Motor neuron (in vitro differentiated cells): ENCODE measurements at regions not wholly inside any gene's neighbourhood (a gene's known extent, or its start where the extent isn't known, plus 50 kb on each side); places are given as distances from the start of the nearest gene placed in this dataset.
"Not testable (repeated sequence)": the region's sequence is repeated elsewhere in the genome, so short reads cannot be mapped to it uniquely, and the experiment has no call there.

Source experiments
- ATAC-seq, 8 experiments: fragments of 200-7000 bp; cut with Tn5 transposase; replicated peaks in 6 of 8; 2 replicates each; pipeline ENCODE4 v1.8.0; 2021; ENCODE audit warnings: mild to moderate bottlenecking in 8 of 8, moderate library complexity in 8 of 8
- H3K27ac ChIP-seq, 2 donors: fragments of 250-450 bp; sonication (Bioruptor Pico); 2 replicates each; pipeline ENCODE4 v1.9.0; 2021; ENCODE audit warnings: antibody characterized with exemption in 2 of 2, mild to moderate bottlenecking in 2 of 2, moderate library complexity in 1 of 2
- H3K4me1 ChIP-seq, 2 donors: fragments of 250-450 bp; sonication (Bioruptor Pico); replicated peaks in 1 of 2; 2 replicates each; pipeline ENCODE4 v1.6.1; 2021; ENCODE audit warnings: antibody characterized with exemption in 2 of 2, mild to moderate bottlenecking in 2 of 2, moderate library complexity in 1 of 2
- H3K4me3 ChIP-seq, 5 donors: fragments of 250-450 bp; sonication (Bioruptor Pico); 2 replicates each; pipeline ENCODE4 v1.9.0; 2021; ENCODE audit warnings: antibody characterized with exemption in 5 of 5, mild to moderate bottlenecking in 5 of 5, moderate library complexity in 4 of 5
- WGBS, 10 experiments: fragments of 450-650 bp; shearing (Covaris generic); methylation state at CpG; one replicate each; pipeline ENCODE4 v1.0.0; 2022; 5-methylcytosine and 5-hydroxymethylcytosine counted together
- in situ Hi-C, 9 experiments: fragments of 400-800 bp; cut with MboI; loops; one replicate each; pipeline ENCODE4 v1.15.0; 2021; ENCODE audit warnings: low sequenced_read_pairs in 9 of 9, low pct_unique_long_range_greater_than_20kb in 2 of 9; ENCODE audit not compliant: unreplicated experiment in 9 of 9

DNA sequence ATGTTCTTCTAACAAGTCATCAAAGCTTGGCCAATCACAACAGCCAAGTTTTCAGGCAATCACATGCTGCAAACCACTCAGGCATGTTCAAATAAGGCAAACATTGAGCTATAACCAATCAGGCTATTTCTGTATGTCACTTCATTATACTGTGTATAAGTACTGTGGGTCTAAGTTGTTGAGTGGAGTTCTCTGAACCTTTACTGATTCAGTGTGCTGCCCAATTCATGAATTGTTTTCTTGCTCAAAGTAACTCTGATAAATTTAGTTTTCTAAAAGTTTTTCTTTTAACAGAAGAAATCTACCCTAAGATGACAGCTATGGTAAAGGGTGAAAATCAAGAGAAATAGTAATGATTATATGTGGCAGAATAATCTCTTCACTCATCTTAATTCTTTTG lies 805.4 kb upstream of the NUDT12 start:
- in situ Hi-C loops = no loop called here
- no peak for ATAC-seq
- Histone ChIP-seq H3K4me1 (no peaks in the 10 kb centered on the region), H3K27ac (no peak overlapping the region), H3K4me3 (no peak overlapping the region)

DNA sequence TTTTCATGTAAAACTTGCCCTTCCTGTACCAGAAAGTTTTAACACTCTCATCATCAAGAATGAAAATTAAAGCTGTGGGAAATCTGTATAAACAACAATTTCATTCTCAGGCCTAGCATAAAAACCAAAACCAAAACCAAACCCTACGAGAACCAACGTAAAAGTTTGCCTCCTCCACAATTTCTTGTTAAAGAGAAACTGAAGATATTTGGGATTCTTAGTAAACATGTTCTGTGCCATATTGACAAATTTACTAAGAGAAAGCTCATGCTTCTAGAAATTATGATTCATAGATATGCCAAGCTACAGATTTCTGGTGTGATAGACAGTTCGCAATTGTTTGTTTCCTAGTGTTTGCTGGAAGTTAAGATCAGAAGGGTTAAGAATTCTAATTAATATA lies 801.0 kb upstream of the NUDT12 start:
- no peak for ATAC-seq
- Histone ChIP-seq H3K4me1 (no peaks in the 10 kb centered on the region), H3K27ac (no peak overlapping the region), H3K4me3 (no peak overlapping the region)
- 10 to 100% (median 85%) methylated on average over 2 to 3 of the region's 3 CpGs; no CpG with 5 or more reads in 2 of the 10 experiments for WGBS, 10 experiments
- in situ Hi-C loops = no loop called here

DNA sequence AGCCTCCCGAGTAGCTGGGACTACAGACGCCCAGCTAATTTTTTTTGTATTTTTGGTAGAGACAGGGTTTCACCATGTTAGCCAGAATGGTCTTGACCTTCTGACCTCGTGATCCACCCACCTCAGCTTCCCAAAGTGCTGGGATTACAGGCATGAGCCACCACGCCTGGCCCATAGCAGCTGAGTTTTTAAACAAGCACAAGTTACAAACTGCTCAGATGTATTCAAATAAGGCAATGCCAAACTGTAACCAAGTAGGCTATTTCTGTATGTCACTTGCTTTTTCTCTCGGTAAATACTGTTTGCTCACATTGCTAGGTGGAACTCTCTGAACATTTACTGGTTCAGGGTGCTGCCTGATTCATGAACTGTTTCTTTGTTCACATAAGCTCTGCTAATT lies 799.3 kb upstream of the NUDT12 start:
- no peak for ATAC-seq
- H3K4me3 ChIP-seq = no peak overlapping the region
- WGBS, 10 experiments = 8 to 88% (median 60%) methylated on average over 1 to 4 of the region's 5 CpGs; no CpG with 5 or more reads in 2 of the 10 experiments
- H3K4me1 ChIP-seq = no peaks in the 10 kb centered on the region
- in situ Hi-C loops = no loop called here
- no peak overlapping the region for H3K27ac ChIP-seq

DNA sequence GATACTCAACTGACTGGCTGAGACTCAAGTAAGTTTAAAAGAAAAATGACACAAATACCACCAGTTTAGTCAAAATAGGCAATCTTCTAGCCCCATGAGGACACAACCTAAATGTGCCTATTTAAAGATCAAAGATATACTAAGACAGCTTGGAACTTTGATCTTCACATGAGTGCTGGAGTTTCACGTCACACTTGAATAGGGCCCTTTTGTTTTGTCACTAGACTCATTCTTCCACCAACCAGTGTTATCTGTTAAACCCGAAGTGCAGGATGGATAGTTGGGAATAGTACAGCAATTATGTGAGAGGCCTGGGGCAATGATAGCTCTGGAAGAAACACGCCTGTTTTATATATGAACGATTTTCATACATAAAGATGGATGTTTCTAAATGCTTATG lies 792.8 kb upstream of the NUDT12 start:
- in situ Hi-C loops = no loop called here

DNA sequence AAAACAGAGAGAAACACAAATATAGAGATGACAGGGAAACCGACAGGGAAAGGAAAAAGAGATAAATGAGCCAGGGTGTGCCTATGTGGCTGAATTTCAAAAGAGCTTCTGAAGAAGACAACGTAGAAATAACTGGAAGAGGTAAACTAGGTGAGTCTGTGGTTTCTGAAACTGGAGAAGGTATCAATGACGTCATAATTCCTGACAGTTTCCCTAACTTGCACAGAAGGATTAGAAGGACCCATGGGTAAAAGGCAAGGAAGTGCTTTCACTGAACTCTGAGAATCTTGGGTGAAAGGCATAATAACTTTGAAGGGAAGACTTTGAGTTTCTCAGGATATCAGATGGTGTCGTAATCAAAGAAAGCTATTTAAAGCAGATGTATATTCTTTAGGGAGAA lies 790.8 kb upstream of the NUDT12 start:
- WGBS, 10 experiments = 6 to 91% (median 73%) methylated on average over 2 to 4 of the region's 4 CpGs
- Histone ChIP-seq H3K4me1 (no peaks in the 10 kb centered on the region), H3K27ac (no peak overlapping the region), H3K4me3 (no peak overlapping the region)
- ATAC-seq = no peak
- in situ Hi-C loops = no loop called here

More for the DNA sequence above, 792.8 kb upstream of the NUDT12 start:
- Histone ChIP-seq H3K4me3 (no peak overlapping the region), H3K27ac (no peak overlapping the region), H3K4me1 (no peaks in the 10 kb centered on the region)
- no peak for ATAC-seq
- WGBS, 10 experiments = 0 to 71% (median 49%) methylated on average over 1 to 4 of the region's 4 CpGs; no CpG with 5 or more reads in 2 of the 10 experiments

DNA sequence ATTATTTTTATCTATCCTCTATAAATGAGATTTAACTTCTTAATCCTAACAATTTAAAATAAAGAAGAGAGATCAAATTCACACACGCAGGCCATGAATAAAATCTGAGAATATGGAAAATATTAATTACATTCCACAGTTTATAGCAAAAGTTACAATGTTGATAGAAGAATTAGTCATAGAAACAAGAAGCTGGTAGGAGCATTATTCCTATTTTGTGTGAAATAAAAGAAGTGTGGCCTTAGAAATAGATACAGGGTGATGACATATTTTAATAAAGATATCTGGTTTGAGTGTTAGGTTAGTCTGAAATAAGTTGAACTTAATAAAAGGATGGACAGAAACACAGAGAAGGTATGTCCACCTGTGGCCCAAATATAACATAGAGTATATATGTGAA lies 790.4 kb upstream of the NUDT12 start:
- no peak overlapping the region for H3K27ac ChIP-seq
- no peak overlapping the region for H3K4me3 ChIP-seq
- in situ Hi-C loops = no loop called here
- 0 to 100% (median 90%) methylated on average over 1 of the region's 1 CpG for WGBS, 10 experiments
- no peaks in the 10 kb centered on the region for H3K4me1 ChIP-seq
- no peak for ATAC-seq

DNA sequence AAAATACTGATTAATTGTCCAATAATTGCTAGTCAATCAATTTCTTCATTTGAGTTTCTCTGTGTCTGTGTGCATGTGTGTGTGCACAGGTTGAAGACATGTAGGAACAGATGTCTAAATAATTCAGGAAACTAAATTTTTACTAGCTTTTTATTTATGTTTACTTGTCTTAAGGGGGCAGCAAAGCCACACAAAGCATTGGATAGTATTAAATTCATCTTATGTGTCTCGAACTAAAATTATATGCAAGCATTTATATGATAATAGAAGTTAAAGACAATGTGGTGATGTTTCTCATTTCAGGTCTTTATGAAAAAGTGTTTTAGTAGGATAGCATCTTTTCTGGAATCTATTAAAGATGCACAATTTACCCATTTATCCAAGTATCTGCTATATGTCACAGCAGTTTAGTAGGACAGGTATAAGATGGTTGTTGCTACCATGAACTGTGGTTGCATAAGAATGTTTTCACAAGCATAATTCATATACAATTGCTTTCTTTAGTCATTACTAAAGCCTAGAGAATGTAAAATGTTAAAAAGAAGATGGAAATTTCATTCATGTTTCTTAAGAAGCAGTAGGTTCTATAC lies 784.6 kb upstream of the NUDT12 start:
- in situ Hi-C loops = no loop called here
- Histone ChIP-seq H3K27ac (no peak overlapping the region), H3K4me1 (peaks cover 7 to 10% of the 10 kb centered on the region in 2 donors), H3K4me3 (no peak overlapping the region)
- peak in 2 of 8 experiments; percentile 18 to 45 for ATAC-seq
- WGBS, 10 experiments = 0 to 100% (median 41%) methylated on average over 1 of the region's 1 CpG; no CpG with 5 or more reads in 2 of the 10 experiments

DNA sequence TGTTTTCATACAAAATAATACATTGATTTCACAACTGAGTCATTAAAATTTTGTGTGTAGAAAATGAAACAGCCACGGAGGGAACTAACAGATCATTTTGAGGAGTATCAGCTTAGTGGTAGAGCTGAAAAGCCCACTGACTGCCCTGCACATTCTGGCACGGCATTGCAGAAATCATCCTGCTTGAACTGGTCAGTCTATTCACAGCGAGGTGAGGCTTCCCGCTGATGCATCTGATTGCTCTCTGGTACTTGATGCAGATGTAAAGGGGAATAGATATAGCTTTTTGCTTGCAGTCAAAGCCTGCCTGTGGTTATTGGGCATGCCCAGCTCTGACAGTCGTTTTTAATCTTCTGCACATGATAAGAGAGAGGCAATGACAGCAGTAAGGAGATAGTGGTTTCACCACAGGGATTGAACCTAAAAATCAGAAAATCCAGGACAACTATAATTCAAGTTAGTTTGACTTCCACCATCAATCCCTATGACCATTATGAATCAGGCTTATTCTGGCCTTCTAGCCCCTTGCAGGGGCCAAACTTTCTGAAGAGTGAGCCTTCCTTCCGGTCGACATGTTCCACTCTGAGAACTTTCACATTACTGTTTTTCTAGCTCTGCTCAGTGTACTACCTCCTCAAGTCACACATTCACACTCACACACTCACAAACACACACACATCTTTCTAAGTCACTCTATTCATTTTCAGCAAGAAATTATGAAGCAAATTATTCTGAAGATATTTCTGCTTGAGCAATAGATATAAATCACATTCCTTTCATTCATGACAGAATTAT lies 782.8 kb upstream of the NUDT12 start:
- Histone ChIP-seq H3K4me1 (peaks cover 7 to 10% of the 10 kb centered on the region in 2 donors), H3K27ac (peak overlapping the region; percentile 42 to 52), H3K4me3 (no peak overlapping the region)
- in situ Hi-C loops = no loop called here
- peak; percentile 13 to 99 (median 97) for ATAC-seq
- WGBS, 10 experiments = 0 to 90% (median 50%) methylated on average over 1 to 7 of the region's 7 CpGs

DNA sequence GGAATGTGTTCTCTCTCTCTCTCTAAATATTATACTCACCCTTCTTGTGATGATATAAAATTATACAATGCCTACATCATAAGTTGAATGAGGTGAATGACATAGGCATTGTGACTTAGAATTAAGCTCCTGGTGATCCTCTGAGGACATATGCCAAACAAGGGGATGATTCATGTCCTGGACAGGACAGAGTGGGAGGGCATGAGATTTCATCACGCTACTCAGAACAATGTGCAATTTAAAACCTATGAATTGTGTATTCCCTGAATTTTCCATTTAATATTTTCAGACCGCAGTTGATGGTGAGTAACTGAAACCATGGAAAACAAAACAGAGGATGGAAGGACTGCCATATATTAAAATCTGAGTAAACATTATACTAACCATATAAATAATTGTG lies 782.2 kb upstream of the NUDT12 start:
- 0 to 100% (median 14%) methylated on average over 1 to 2 of the region's 2 CpGs; no CpG with 5 or more reads in 3 of the 10 experiments for WGBS, 10 experiments
- Histone ChIP-seq H3K27ac (peak overlapping the region; percentile 42 to 52), H3K4me1 (peaks cover 7 to 10% of the 10 kb centered on the region in 2 donors), H3K4me3 (no peak overlapping the region)
- in situ Hi-C loops = no loop called here
- ATAC-seq = peak; percentile 38 to 88 (median 52)

DNA sequence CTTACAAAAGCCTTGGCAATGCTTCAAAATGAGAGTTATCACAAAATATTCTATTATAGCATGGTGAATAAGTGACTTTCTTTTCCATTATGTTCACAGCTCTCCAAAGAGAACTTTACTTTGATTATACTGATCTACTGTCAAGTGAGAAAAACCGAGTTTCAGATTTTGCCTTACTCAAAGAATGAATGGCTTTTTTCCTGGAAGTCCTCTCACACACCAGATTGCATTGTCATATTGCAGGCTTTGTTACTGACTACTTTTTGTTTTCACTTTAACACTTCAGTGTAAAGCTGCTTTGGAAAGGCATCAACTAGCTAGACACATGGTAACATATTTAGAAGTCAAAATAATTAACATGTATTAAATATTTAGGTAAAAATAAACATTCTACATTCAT lies 765.2 kb upstream of the NUDT12 start:
- 0 to 69% (median 0%) methylated on average over 1 of the region's 1 CpG; no CpG with 5 or more reads in 3 of the 10 experiments for WGBS, 10 experiments
- no peak for ATAC-seq
- H3K27ac ChIP-seq = no peak overlapping the region
- in situ Hi-C loops = no loop called here
- H3K4me3 ChIP-seq = no peak overlapping the region
- H3K4me1 ChIP-seq = no peaks in the 10 kb centered on the region

DNA sequence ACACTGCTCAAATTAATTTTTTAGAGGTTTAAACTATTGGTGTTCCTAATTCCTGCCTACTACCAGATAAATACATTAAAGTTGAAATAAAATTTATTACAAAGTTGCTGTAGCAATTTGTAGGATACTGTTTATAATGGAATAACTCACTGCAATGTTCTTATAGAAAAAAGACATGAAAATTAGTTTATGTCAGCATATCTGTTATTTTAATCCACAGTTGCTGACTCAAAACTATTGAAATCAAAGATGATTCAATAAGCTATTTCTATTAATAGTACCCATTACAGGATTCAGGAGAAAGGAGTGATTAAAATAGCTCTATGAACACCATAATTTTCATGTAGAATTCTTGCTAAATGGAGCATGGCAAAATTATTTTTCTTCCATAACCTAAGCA lies 764.4 kb upstream of the NUDT12 start:
- in situ Hi-C loops = no loop called here
- no peak for ATAC-seq

DNA sequence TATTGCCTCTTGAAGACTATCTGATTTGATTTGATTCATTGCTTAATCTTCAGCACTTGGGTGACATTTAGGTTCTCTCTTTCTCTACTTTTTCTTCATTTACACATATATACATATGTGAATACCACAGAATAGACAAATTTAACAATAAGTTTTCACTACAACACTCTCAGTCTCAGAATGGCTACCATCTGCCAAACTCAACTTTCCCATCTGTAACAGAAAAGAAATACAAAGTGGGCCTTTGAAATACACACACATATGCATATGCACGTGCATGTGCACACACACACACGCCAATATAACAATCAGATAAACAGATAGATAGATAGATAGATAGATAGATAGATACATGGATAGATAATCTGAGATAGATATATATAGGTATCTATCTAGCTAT lies 762.8 kb upstream of the NUDT12 start:
- in situ Hi-C loops = no loop called here
- H3K27ac ChIP-seq = no peak overlapping the region
- H3K4me1 ChIP-seq = no peaks in the 10 kb centered on the region
- H3K4me3 ChIP-seq = no peak overlapping the region
- 6 to 100% (median 92%) methylated on average over 1 to 2 of the region's 2 CpGs; no CpG with 5 or more reads in 4 of the 10 experiments for WGBS, 10 experiments
- no peak for ATAC-seq

More for the DNA sequence above, 764.4 kb upstream of the NUDT12 start:
- Histone ChIP-seq H3K4me3 (no peak overlapping the region), H3K4me1 (no peaks in the 10 kb centered on the region), H3K27ac (no peak overlapping the region)

DNA sequence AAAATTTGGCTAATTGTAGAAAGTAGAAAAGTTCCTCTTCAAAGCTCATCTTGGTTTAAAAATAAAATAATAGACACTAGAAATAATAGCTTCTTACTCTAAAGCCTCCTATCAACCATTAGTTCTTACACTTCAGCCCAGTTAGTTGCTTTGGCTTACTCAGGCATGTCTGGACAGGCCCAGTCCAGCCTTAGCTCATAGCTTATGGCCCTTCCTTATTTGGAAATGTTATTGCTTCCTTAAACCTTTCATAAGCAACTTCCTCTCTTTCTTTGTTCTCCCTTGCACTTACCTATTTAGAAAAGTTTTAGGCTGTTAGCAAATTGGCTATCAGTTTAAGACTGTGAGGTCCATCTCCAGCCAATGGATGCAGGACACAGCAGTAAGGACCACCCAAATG lies 754.1 kb upstream of the NUDT12 start:
- H3K27ac ChIP-seq, H3K4me3 ChIP-seq, in situ Hi-C loops, ATAC-seq, H3K4me1 ChIP-seq: not testable (repeated sequence)

DNA sequence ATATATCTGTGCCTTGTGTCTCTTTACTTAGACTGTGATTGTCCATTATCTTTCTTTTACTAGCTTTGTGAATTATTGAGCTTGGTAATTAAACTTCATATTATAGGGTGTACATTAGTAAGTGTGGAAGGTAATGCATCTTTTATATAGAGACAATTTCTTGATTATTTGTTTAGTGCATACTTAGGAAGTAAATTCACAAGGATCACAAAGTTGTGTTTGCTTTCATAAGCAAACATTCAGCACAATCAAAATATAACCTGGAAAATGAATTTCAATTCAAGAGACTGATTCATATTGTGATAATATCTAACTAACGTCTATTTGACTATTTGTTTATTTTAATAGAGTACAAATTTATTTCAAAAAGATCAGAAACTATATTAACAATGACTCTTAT lies 749.9 kb upstream of the NUDT12 start:
- Histone ChIP-seq H3K27ac (no peak overlapping the region), H3K4me1 (no peaks in the 10 kb centered on the region), H3K4me3 (no peak overlapping the region)
- no peak for ATAC-seq
- WGBS, 10 experiments = 0 to 100% (median 55%) methylated on average over 1 of the region's 1 CpG
- in situ Hi-C loops = no loop called here
